Endothelial cell of umbilical vein (primary cell): ENCODE measurements at regions not wholly inside any gene's neighbourhood (a gene's known extent, or its start where the extent isn't known, plus 50 kb on each side); places are given as distances from the start of the nearest gene placed in this dataset.

Experiments used
- BruUV-seq: library from RNA; stranded (reverse); fragments of 400-500 nt; replicated peaks from 2 replicates; lab custom pipeline; 2021; lab: Mats Ljungman, UMichigan
- CTCF ChIA-PET: fragments of 300-600, 350-600 bp; sonication (Branson Sonifier 250); formaldehyde crosslinking; loops from one replicate; lab custom pipeline; 2021; ENCODE audit warnings: antibody characterized with exemption, inconsistent platforms; lab: Charles Lee
- POLR2A ChIA-PET: fragments of 300-600, 350-600 bp; sonication (Branson Sonifier 250); formaldehyde crosslinking; loops from one replicate; lab custom pipeline; 2021; ENCODE audit warnings: antibody characterized with exemption, inconsistent platforms; lab: Charles Lee
- DNase-seq: peaks from one replicate; pipeline ENCODE4 v3.0.0-alpha.2; 2011; ENCODE audit warnings: low read depth, low spot score
- FAIRE-seq: peaks from 2 replicates; lab custom pipeline; 2011; peaks lifted over from hg19 to GRCh38; lab: Jason Lieb, UNC
- H2AFZ ChIP-seq: 2 replicates; pipeline ENCODE4 v1.6.0; 2012; ENCODE audit warnings: low read depth, low read length, control low read depth, inconsistent platforms
- H3K27ac ChIP-seq: 2 replicates; pipeline ENCODE4 v1.5.1; 2011; ENCODE audit warnings: low read depth, mild to moderate bottlenecking, control low read depth, low read length, moderate library complexity; ENCODE audit not compliant: insufficient read depth
- H3K27me3 ChIP-seq, 2 experiments: 2 replicates each; pipeline versions ENCODE4 v1.6.0 to v1.6.1; 2011; ENCODE audit warnings: low read length in 2 of 2, mixed read lengths in 1 of 2; ENCODE audit not compliant: control insufficient read depth in 2 of 2, insufficient read depth in 2 of 2
- H3K36me3 ChIP-seq, 2 experiments: 2 replicates in 1 of 2; 3 replicates in 1 of 2; pipeline ENCODE4 v1.5.1; 2011; ENCODE audit warnings: low read length in 2 of 2, mild to moderate bottlenecking in 1 of 2, moderate library complexity in 1 of 2; ENCODE audit not compliant: control insufficient read depth in 2 of 2, insufficient read depth in 2 of 2; ENCODE audit errors: extremely low read depth in 1 of 2
- H3K4me1 ChIP-seq: 3 replicates; pipeline ENCODE4 v1.5.1; 2011; ENCODE audit warnings: mild to moderate bottlenecking, low read length; ENCODE audit not compliant: control insufficient read depth, insufficient read depth; ENCODE audit errors: extremely low read depth
- H3K4me2 ChIP-seq: 2 replicates; pipeline ENCODE4 v1.6.1; 2011; ENCODE audit warnings: low read length, control low read depth, mixed read lengths; ENCODE audit not compliant: insufficient read depth
- H3K4me3 ChIP-seq, 3 experiments: fragments of 200-600 bp in 1 of 3; sonication (generic), shearing (Covaris generic) in 1 of 3; replicated peaks in 1 of 3; 2 replicates each; pipeline ENCODE4 v1.5.1; 2011 to 2016; ENCODE audit warnings: control low read depth in 3 of 3, low read length in 3 of 3, mild to moderate bottlenecking in 2 of 3, inconsistent platforms in 1 of 3, low read depth in 1 of 3, moderate library complexity in 1 of 3; ENCODE audit not compliant: insufficient read depth in 1 of 3
- H3K79me2 ChIP-seq: 2 replicates; pipeline ENCODE4 v1.6.0; 2012; ENCODE audit warnings: low read length, inconsistent platforms; ENCODE audit not compliant: control insufficient read depth, insufficient read depth
- H3K9ac ChIP-seq: replicated peaks from 2 replicates; pipeline ENCODE3; 2011; ENCODE audit warnings: low read length, control low read depth; ENCODE audit not compliant: insufficient read depth; ENCODE audit errors: extremely low read depth
- H3K9me1 ChIP-seq: replicated peaks from 3 replicates; pipeline ENCODE4 v1.6.0; 2011; ENCODE audit warnings: mild to moderate bottlenecking, low read length; ENCODE audit not compliant: control insufficient read depth, insufficient read depth; ENCODE audit errors: extremely low read depth
- H3K9me3 ChIP-seq: replicated peaks from 2 replicates; pipeline ENCODE4 v1.5.1; 2012; ENCODE audit warnings: low read length, inconsistent platforms; ENCODE audit not compliant: control insufficient read depth, insufficient read depth
- H4K20me1 ChIP-seq: replicated peaks from 2 replicates; pipeline ENCODE3; 2011; ENCODE audit warnings: mild to moderate bottlenecking, low read length; ENCODE audit not compliant: control insufficient read depth, insufficient read depth; ENCODE audit errors: extremely low read depth
- EZH2 ChIP-seq: IDR thresholded peaks from 2 replicates; pipeline ENCODE4 v1.6.1; 2012; ENCODE audit warnings: borderline replicate concordance, low read depth, mild to moderate bottlenecking, moderate library complexity, low read length, inconsistent platforms; ENCODE audit not compliant: severe bottlenecking
- FOS ChIP-seq: IDR thresholded peaks from 2 replicates; pipeline ENCODE4 v1.6.1; 2011; ENCODE audit warnings: mild to moderate bottlenecking, low read length, moderate library complexity, borderline replicate concordance; ENCODE audit not compliant: insufficient read depth
- GATA2 ChIP-seq: IDR thresholded peaks from 2 replicates; pipeline ENCODE4 v1.7.0; 2011; ENCODE audit warnings: low read depth, mild to moderate bottlenecking, moderate library complexity, mixed read lengths, low read length; ENCODE audit not compliant: insufficient read length, insufficient read depth
- JUN ChIP-seq: IDR thresholded peaks from 2 replicates; pipeline ENCODE4 v1.6.1; 2011; ENCODE audit warnings: borderline replicate concordance, low read depth; ENCODE audit not compliant: insufficient read length, insufficient read depth
- MAX ChIP-seq: IDR thresholded peaks from 2 replicates; pipeline ENCODE4 v1.6.1; 2011; ENCODE audit not compliant: insufficient read depth, insufficient read length
- MYC ChIP-seq: IDR thresholded peaks from one replicate; pipeline ENCODE4 v1.6.1; 2011; ENCODE audit warnings: mild to moderate bottlenecking, low read depth, low read length
- POLR2A ChIP-seq: IDR thresholded peaks from 2 replicates; pipeline ENCODE4 v1.6.1; 2012; ENCODE audit warnings: low read depth, mild to moderate bottlenecking, control low read depth, low read length
- POLR2AphosphoS5 ChIP-seq: IDR thresholded peaks from 2 replicates; pipeline ENCODE4 v1.6.1; 2012; ENCODE audit warnings: low read depth, mild to moderate bottlenecking, control low read depth, low read length, moderate library complexity; ENCODE audit not compliant: insufficient read depth
- dilution Hi-C: fragments of 300-500 bp; cut with MboI; formaldehyde crosslinking; loops from one replicate; pipeline ENCODE4 v1.15.0; 2019; ENCODE audit warnings: low sequenced_read_pairs; ENCODE audit not compliant: extremely low pct_ligation_motif_present
- intact Hi-C: fragments of 100-400 bp; cut with micrococcal nuclease; formaldehyde crosslinking; loops from one replicate; pipeline ENCODE4 v1.10.0; 2022
- TF ChIP-seq, protein P1 (sequence below), 2 donors: IDR thresholded peaks; 1 replicate in 1 of 2; 2 replicates in 1 of 2; pipeline ENCODE4 v1.5.1; 2011; ENCODE audit warnings: low read length in 2 of 2, mild to moderate bottlenecking in 2 of 2, moderate library complexity in 2 of 2, control low read depth in 1 of 2, inconsistent platforms in 1 of 2, low read depth in 1 of 2; ENCODE audit not compliant: insufficient read depth in 1 of 2; ENCODE audit errors: extremely low read depth in 1 of 2

GRCh38 chr20:55172310-55173002 is 697.1 kb downstream of the DOK5 start:
- no TSS peak for BruUV-seq
- no peaks in the 10 kb centered on the region for H3K79me2 ChIP-seq
- intact Hi-C loops: no loop called here
- H3K27ac ChIP-seq: no peak overlapping the region
- H2AFZ ChIP-seq: no peak overlapping the region
- dilution Hi-C loops: no loop called here
- peaks cover 2% of the 10 kb centered on the region for H3K9me3 ChIP-seq
- no peak for TF ChIP-seq MAX
- no peak for TF ChIP-seq POLR2AphosphoS5
- TF ChIP-seq FOS: no peak
- TF ChIP-seq JUN: no peak
- TF ChIP-seq, protein P1, sequence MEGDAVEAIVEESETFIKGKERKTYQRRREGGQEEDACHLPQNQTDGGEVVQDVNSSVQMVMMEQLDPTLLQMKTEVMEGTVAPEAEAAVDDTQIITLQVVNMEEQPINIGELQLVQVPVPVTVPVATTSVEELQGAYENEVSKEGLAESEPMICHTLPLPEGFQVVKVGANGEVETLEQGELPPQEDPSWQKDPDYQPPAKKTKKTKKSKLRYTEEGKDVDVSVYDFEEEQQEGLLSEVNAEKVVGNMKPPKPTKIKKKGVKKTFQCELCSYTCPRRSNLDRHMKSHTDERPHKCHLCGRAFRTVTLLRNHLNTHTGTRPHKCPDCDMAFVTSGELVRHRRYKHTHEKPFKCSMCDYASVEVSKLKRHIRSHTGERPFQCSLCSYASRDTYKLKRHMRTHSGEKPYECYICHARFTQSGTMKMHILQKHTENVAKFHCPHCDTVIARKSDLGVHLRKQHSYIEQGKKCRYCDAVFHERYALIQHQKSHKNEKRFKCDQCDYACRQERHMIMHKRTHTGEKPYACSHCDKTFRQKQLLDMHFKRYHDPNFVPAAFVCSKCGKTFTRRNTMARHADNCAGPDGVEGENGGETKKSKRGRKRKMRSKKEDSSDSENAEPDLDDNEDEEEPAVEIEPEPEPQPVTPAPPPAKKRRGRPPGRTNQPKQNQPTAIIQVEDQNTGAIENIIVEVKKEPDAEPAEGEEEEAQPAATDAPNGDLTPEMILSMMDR (IDR thresholded peaks at IDR 0.05; ENCODE audit: extremely low read depth in 1 of 2, insufficient read depth in 1 of 2, low read depth in 1 of 2, low read length in 2 of 2): no peak
- no peak for TF ChIP-seq POLR2A
- TF ChIP-seq MYC: no peak
- TF ChIP-seq GATA2: no peak
- TF ChIP-seq EZH2: no peak
- H3K9ac ChIP-seq: no peak overlapping the region
- FAIRE-seq: no peak
- ChIA-PET CTCF (no interaction called here), POLR2A (no interaction called here)
- H3K27me3 ChIP-seq: no peaks in the 10 kb centered on the region
- no peak overlapping the region for H3K4me3 ChIP-seq
- H3K9me1 ChIP-seq: no peaks in the 10 kb centered on the region
- no peaks in the 10 kb centered on the region for H4K20me1 ChIP-seq
- no peak for DNase-seq
- H3K4me2 ChIP-seq: no peak overlapping the region
- no peaks in the 10 kb centered on the region for H3K36me3 ChIP-seq
- no peaks in the 10 kb centered on the region for H3K4me1 ChIP-seq
